Astrocyte (in vitro differentiated cells and primary cell): ENCODE measurements at regions not wholly inside any gene's neighbourhood (a gene's known extent, or its start where the extent isn't known, plus 50 kb on each side); places are given as distances from the start of the nearest gene placed in this dataset.

Experiments
- DNase-seq: peaks from one replicate; pipeline ENCODE4 v3.0.0-alpha.2; 2010; ENCODE audit warnings: low read depth
- FAIRE-seq: peaks from 2 replicates; lab custom pipeline; 2011; peaks lifted over from hg19 to GRCh38; lab: Jason Lieb, UNC
- H2AFZ ChIP-seq: 2 replicates; pipeline ENCODE4 v1.6.0; 2012; ENCODE audit warnings: low read depth, low read length, inconsistent platforms
- H3K27ac ChIP-seq: 2 replicates; pipeline ENCODE4 v1.5.1; 2011; ENCODE audit warnings: low read depth, low read length, inconsistent platforms
- H3K27me3 ChIP-seq: 2 replicates; pipeline ENCODE4 v1.6.0; 2011; ENCODE audit warnings: low read length, inconsistent platforms; ENCODE audit not compliant: insufficient read depth
- H3K36me3 ChIP-seq: 2 replicates; pipeline ENCODE4 v1.5.1; 2011; ENCODE audit warnings: low read length, inconsistent platforms; ENCODE audit not compliant: insufficient read depth
- H3K4me1 ChIP-seq: 2 replicates; pipeline ENCODE4 v1.5.1; 2011; ENCODE audit warnings: low read length, inconsistent platforms; ENCODE audit not compliant: insufficient read depth
- H3K4me2 ChIP-seq: 2 replicates; pipeline ENCODE4 v1.6.0; 2012; ENCODE audit warnings: low read length, inconsistent platforms
- H3K4me3 ChIP-seq: 2 replicates; pipeline ENCODE4 v1.5.1; 2011; ENCODE audit warnings: low read depth, mild to moderate bottlenecking, low read length, inconsistent platforms; ENCODE audit not compliant: insufficient read depth
- H3K79me2 ChIP-seq: 2 replicates; pipeline ENCODE4 v1.6.0; 2012; ENCODE audit warnings: mild to moderate bottlenecking, low read length, inconsistent platforms; ENCODE audit not compliant: insufficient read depth
- H3K9ac ChIP-seq: 2 replicates; pipeline ENCODE4 v1.6.0; 2012; ENCODE audit warnings: mild to moderate bottlenecking, low read length, inconsistent platforms
- H3K9me3 ChIP-seq: 2 replicates; pipeline ENCODE4 v1.5.1; 2012; ENCODE audit warnings: low read depth, mild to moderate bottlenecking, low read length, inconsistent platforms; ENCODE audit not compliant: insufficient read depth
- H4K20me1 ChIP-seq: 2 replicates; pipeline ENCODE4 v1.6.0; 2012; ENCODE audit warnings: low read length, inconsistent platforms; ENCODE audit not compliant: insufficient read depth
- H3K27ac Mint-ChIP-seq: one replicate; pipeline ENCODE4 v1.8.0; 2021; ENCODE audit warnings: mild to moderate bottlenecking, mixed read lengths; ENCODE audit not compliant: unreplicated experiment
- H3K27me3 Mint-ChIP-seq: one replicate; pipeline ENCODE4 v1.8.0; 2021; ENCODE audit warnings: low read depth, mixed read lengths; ENCODE audit not compliant: unreplicated experiment
- H3K36me3 Mint-ChIP-seq: one replicate; pipeline ENCODE4 v1.8.0; 2021; ENCODE audit warnings: low read depth, mixed read lengths; ENCODE audit not compliant: unreplicated experiment
- H3K4me1 Mint-ChIP-seq: one replicate; pipeline ENCODE4 v1.8.0; 2021; ENCODE audit warnings: low read depth, mixed read lengths; ENCODE audit not compliant: unreplicated experiment
- H3K4me3 Mint-ChIP-seq: one replicate; pipeline ENCODE4 v1.8.0; 2021; ENCODE audit warnings: mild to moderate bottlenecking, moderate library complexity, mixed read lengths; ENCODE audit not compliant: unreplicated experiment
- H3K9me3 Mint-ChIP-seq: one replicate; pipeline ENCODE4 v1.8.0; 2021; ENCODE audit warnings: mild to moderate bottlenecking, mixed read lengths; ENCODE audit not compliant: unreplicated experiment
- EZH2 ChIP-seq: IDR thresholded peaks from 2 replicates; pipeline ENCODE4 v1.6.1; 2012; ENCODE audit warnings: mild to moderate bottlenecking, low read length, inconsistent platforms; ENCODE audit not compliant: insufficient read depth
- TF ChIP-seq, protein P1 (sequence below): IDR thresholded peaks from 2 replicates; pipeline ENCODE4 v1.5.1; 2011; ENCODE audit warnings: low read depth, mild to moderate bottlenecking, inconsistent platforms, low read length, moderate library complexity; ENCODE audit not compliant: insufficient read depth

DNA sequence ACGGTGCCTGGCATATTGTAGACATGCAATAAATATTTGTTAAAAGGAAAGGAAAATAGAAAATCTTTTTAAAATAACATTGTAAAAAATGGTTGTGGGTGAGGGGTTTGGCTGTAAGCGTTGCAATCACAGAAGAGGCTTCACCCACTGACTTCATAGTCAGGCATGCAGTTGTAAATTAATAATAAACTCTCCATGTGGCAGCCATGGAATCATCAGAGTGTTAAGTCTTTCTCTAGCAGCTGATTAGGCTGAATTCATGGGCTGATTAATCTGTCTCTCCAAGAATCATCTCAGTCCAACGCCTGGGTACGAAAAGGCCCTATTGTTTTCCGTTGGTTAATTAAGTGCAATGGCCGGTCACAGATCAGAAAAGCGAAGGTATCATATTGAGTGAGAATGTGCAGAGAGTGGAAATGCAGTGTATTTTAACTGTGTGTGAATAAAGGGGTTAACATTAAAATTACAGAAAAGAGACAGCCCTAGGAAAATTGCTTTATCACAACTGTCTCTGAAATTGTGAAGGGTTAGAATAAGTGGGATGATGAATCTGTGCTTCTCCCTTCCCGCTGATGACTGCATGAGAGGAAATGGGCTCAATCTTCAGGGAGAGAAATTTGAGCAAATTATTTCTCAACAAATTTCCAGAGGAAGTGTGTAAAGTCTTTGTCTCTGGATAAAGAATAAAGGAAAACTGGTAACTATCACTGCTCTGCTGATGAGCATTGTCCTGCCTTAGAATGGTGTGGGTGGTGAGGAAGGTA lies 269.0 kb downstream of the FAM76B start:
- H2AFZ ChIP-seq: no peak overlapping the region
- FAIRE-seq: no peak

DNA sequence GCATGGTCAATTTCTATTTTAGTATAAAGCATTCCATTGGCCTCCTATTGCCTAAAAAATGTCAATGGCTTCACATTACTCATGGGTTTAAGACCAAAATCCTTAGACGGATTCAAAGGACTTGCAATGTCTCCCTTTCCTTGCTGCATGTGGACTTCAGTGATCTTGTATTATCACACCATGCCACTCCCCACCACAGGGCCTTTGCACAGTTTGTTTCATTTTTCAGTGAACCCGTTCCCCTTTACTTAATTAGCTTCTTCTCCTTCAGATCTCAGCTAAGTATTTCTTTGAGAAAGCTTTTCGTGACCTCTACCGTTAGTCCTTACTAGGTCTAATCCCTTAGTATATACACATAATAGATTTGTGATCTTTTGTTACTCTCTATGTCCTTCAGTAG lies 269.7 kb downstream of the FAM76B start:
- H3K27ac ChIP-seq: no peak overlapping the region
- H3K36me3 Mint-ChIP-seq: no peaks in the 10 kb centered on the region
- H2AFZ ChIP-seq: no peak overlapping the region
- H3K36me3 ChIP-seq: no peaks in the 10 kb centered on the region
- no peak overlapping the region for H3K9ac ChIP-seq
- H3K9me3 ChIP-seq: no peaks in the 10 kb centered on the region
- no peaks in the 10 kb centered on the region for H3K27me3 ChIP-seq
- H4K20me1 ChIP-seq: no peaks in the 10 kb centered on the region
- no peak overlapping the region for H3K4me2 ChIP-seq
- TF ChIP-seq, protein P1, sequence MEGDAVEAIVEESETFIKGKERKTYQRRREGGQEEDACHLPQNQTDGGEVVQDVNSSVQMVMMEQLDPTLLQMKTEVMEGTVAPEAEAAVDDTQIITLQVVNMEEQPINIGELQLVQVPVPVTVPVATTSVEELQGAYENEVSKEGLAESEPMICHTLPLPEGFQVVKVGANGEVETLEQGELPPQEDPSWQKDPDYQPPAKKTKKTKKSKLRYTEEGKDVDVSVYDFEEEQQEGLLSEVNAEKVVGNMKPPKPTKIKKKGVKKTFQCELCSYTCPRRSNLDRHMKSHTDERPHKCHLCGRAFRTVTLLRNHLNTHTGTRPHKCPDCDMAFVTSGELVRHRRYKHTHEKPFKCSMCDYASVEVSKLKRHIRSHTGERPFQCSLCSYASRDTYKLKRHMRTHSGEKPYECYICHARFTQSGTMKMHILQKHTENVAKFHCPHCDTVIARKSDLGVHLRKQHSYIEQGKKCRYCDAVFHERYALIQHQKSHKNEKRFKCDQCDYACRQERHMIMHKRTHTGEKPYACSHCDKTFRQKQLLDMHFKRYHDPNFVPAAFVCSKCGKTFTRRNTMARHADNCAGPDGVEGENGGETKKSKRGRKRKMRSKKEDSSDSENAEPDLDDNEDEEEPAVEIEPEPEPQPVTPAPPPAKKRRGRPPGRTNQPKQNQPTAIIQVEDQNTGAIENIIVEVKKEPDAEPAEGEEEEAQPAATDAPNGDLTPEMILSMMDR: no peak
- no peak for TF ChIP-seq EZH2
- no peaks in the 10 kb centered on the region for H3K79me2 ChIP-seq
- H3K4me3 ChIP-seq: no peak overlapping the region
- H3K4me1 ChIP-seq: peaks cover 10% of the 10 kb centered on the region
- peak overlapping the region; percentile 30 for H3K4me3 Mint-ChIP-seq
- H3K9me3 Mint-ChIP-seq: peaks cover 2% of the 10 kb centered on the region
- no peak for FAIRE-seq
- H3K27ac Mint-ChIP-seq: no peak overlapping the region
- peaks cover 15% of the 10 kb centered on the region for H3K4me1 Mint-ChIP-seq
- DNase-seq: no peak
- no peaks in the 10 kb centered on the region for H3K27me3 Mint-ChIP-seq

More for the DNA sequence above, 269.0 kb downstream of the FAM76B start:
- no peaks in the 10 kb centered on the region for H4K20me1 ChIP-seq
- Mint-ChIP-seq H3K4me1 (peaks cover 13% of the 10 kb centered on the region), H3K9me3 (peaks cover 2% of the 10 kb centered on the region), H3K4me3 (no peak overlapping the region), H3K27me3 (no peaks in the 10 kb centered on the region), H3K36me3 (no peaks in the 10 kb centered on the region), H3K27ac (no peak overlapping the region)
- no peaks in the 10 kb centered on the region for H3K9me3 ChIP-seq
- no peak overlapping the region for H3K9ac ChIP-seq
- no peak overlapping the region for H3K4me2 ChIP-seq
- no peaks in the 10 kb centered on the region for H3K79me2 ChIP-seq
- H3K27ac ChIP-seq: no peak overlapping the region
- no peak for TF ChIP-seq EZH2
- TF ChIP-seq, protein P1: no peak
- H3K27me3 ChIP-seq: no peaks in the 10 kb centered on the region
- DNase-seq: no peak
- H3K4me1 ChIP-seq: peaks cover 10% of the 10 kb centered on the region
- H3K4me3 ChIP-seq: no peak overlapping the region
- H3K36me3 ChIP-seq: no peaks in the 10 kb centered on the region

- Mint-ChIP-seq H3K27ac (peak overlapping the region; percentile 92), H3K4me1 (peaks cover 24% of the 10 kb centered on the region), H3K36me3 (no peaks in the 10 kb centered on the region), H3K27me3 (no peaks in the 10 kb centered on the region), H3K4me3 (no peak overlapping the region), H3K9me3 (peaks cover 2% of the 10 kb centered on the region)
- Histone ChIP-seq H3K4me1 (peaks cover 14% of the 10 kb centered on the region), H3K4me2 (no peak overlapping the region), H4K20me1 (no peaks in the 10 kb centered on the region), H3K36me3 (no peaks in the 10 kb centered on the region), H3K27ac (no peak overlapping the region), H3K27me3 (no peaks in the 10 kb centered on the region), H3K9me3 (no peaks in the 10 kb centered on the region), H3K9ac (no peak overlapping the region), H2AFZ (no peak overlapping the region), H3K79me2 (no peaks in the 10 kb centered on the region), H3K4me3 (no peak overlapping the region)
- FAIRE-seq (no peak), DNase-seq (no peak)
- no peak for TF ChIP-seq EZH2
- TF ChIP-seq, protein P1: no peak
Observed at GRCh38 chr11:95517453-95517852, 272.1 kb downstream of the FAM76B start.
